Kidney (tissue), 13 donors: ENCODE measurements at regions not wholly inside any gene's neighbourhood (a gene's known extent, or its start where the extent isn't known, plus 50 kb on each side); places are given as distances from the start of the nearest gene placed in this dataset.

ENCODE experiments used
- DNase-seq, 5 donors: peaks; one replicate each; pipeline ENCODE4 v3.0.0-alpha.2; 2013 to 2020
- FAIRE-seq: peaks from 2 replicates; lab custom pipeline; 2012; peaks lifted over from hg19 to GRCh38; lab: Jason Lieb, UNC
- H3K27ac ChIP-seq, 2 donors: one replicate each; pipeline ENCODE4 v1.7.0; 2013; ENCODE audit warnings: low read depth in 2 of 2, low read length in 2 of 2, inconsistent platforms in 1 of 2
- H3K27me3 ChIP-seq: one replicate; pipeline ENCODE4 v1.7.1; 2013; ENCODE audit warnings: low read length, inconsistent platforms; ENCODE audit not compliant: control insufficient read depth, insufficient read depth
- H3K36me3 ChIP-seq, 3 donors: one replicate each; pipeline versions ENCODE4 v1.7.0 to v1.7.1; 2013; ENCODE audit warnings: low read length in 3 of 3, control low read depth in 1 of 3, inconsistent platforms in 1 of 3; ENCODE audit not compliant: insufficient read depth in 3 of 3, control insufficient read depth in 2 of 3
- H3K4me1 ChIP-seq, 3 donors: one replicate each; pipeline versions ENCODE4 v1.7.0 to v1.7.1; 2013; ENCODE audit warnings: low read length in 3 of 3, inconsistent platforms in 1 of 3, low read depth in 1 of 3; ENCODE audit not compliant: control insufficient read depth in 2 of 3, insufficient read depth in 2 of 3
- H3K4me3 ChIP-seq, 3 donors: one replicate each; pipeline versions ENCODE4 v1.7.0 to v1.8.1; 2013; ENCODE audit warnings: low read length in 3 of 3, control low read depth in 1 of 3, inconsistent platforms in 1 of 3
- H3K9ac ChIP-seq, 3 donors: one replicate each; pipeline versions ENCODE4 v1.7.0 to v1.7.1; 2013; ENCODE audit warnings: low read length in 3 of 3, control low read depth in 1 of 3, inconsistent platforms in 1 of 3
- H3K9me3 ChIP-seq, 3 donors: one replicate each; pipeline versions ENCODE4 v1.7.0 to v1.7.1; 2013; ENCODE audit warnings: low read length in 3 of 3, control low read depth in 1 of 3, inconsistent platforms in 1 of 3; ENCODE audit not compliant: control insufficient read depth in 2 of 3, insufficient read depth in 1 of 3
- intact Hi-C: fragments of 100-400 bp; cut with DNase I; formaldehyde crosslinking; loops from one replicate; pipeline ENCODE4 v1.11.1; 2022
- TF ChIP-seq, protein P1 (sequence below): IDR thresholded peaks from 3 replicates; pipeline ENCODE4 v1.5.1; 2012; ENCODE audit warnings: mild to moderate bottlenecking, moderate library complexity, borderline replicate concordance; ENCODE audit not compliant: insufficient read depth; ENCODE audit errors: extremely low read depth
- donor health status: control.
- donor health status: control.
- donor health status: control.
- donor health status: control.
- donor health status: control.
- donor health status: DM: yes; HTN: yes; CAD: no.
- donor health status: Normal renal cell carcinoma (clear cell type).

- H3K9me3 ChIP-seq: peaks cover 0 to 4% (median 0%) of the 10 kb centered on the region in 3 donors
- H3K4me3 ChIP-seq: no peak overlapping the region
- intact Hi-C loops: no loop called here
- no peak overlapping the region for H3K27ac ChIP-seq
- FAIRE-seq: no peak
- no peaks in the 10 kb centered on the region for H3K27me3 ChIP-seq
- TF ChIP-seq, protein P1, sequence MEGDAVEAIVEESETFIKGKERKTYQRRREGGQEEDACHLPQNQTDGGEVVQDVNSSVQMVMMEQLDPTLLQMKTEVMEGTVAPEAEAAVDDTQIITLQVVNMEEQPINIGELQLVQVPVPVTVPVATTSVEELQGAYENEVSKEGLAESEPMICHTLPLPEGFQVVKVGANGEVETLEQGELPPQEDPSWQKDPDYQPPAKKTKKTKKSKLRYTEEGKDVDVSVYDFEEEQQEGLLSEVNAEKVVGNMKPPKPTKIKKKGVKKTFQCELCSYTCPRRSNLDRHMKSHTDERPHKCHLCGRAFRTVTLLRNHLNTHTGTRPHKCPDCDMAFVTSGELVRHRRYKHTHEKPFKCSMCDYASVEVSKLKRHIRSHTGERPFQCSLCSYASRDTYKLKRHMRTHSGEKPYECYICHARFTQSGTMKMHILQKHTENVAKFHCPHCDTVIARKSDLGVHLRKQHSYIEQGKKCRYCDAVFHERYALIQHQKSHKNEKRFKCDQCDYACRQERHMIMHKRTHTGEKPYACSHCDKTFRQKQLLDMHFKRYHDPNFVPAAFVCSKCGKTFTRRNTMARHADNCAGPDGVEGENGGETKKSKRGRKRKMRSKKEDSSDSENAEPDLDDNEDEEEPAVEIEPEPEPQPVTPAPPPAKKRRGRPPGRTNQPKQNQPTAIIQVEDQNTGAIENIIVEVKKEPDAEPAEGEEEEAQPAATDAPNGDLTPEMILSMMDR: no peak
- no peak overlapping the region for H3K9ac ChIP-seq
- no peak for DNase-seq
- no peaks in the 10 kb centered on the region for H3K4me1 ChIP-seq
- no peaks in the 10 kb centered on the region for H3K36me3 ChIP-seq
These were observed 113.5 kb downstream of the TMEM114 start for GRCh38 chr16:8476824-8477223.

DNA sequence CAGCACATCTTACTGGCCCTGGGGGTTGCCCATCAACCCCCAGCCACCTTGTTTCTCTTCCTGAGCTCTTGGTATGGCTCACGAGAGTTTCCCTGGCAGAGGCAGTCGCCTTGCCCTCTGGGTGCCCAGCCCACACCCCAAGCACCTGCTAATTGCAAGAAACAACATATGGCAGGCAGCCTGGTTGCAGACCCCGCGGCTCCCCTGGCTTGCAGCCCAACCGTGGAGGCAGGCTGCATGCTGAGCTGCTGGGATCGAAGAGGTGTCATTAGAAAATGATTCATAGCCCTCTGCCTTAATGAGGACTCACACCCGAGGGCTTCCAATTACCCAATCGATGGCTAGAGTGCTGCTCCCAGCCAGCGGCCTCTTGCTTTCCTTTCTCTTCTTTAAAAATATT, 115.7 kb downstream of the TMEM114 start:
- Histone ChIP-seq H3K9ac (no peak overlapping the region), H3K4me3 (no peak overlapping the region), H3K27me3 (no peaks in the 10 kb centered on the region), H3K27ac (no peak overlapping the region), H3K9me3 (peaks cover 0 to 4% (median 0%) of the 10 kb centered on the region in 3 donors), H3K36me3 (no peaks in the 10 kb centered on the region), H3K4me1 (no peaks in the 10 kb centered on the region)
- FAIRE-seq: no peak
- intact Hi-C loops: no loop called here
- TF ChIP-seq, protein P1: no peak
- no peak for DNase-seq

DNA sequence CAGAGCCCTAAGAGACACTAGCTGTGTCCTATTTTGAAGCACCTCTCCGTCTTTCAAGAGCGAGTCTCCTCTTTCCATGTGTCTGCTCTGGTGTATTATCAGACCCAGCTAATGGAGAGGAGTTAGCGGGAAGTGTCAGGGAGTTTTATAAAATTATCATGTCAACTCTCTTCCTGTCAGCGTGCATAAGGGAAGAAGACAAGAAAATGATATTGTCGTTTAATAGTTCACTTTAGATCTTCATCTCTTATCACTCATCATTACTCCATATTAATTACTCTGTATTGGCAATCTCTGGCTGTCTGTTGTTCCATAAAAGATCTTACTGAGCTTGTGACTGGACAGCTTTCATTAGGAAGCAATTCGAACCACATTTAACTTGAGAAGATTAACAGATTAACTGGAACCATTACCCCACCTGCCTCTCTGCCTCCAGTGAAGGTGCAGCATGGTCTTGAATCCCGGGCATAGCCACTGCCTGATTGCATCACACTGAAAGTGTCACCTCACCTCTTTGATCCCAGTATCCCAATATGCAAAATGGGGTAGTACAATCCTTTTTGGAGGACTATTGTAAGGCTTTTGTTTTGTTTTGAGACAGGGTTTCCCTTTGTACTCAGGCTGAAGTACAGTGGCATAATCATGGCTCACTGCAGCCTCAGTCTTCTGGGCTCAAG, 121.1 kb downstream of the TMEM114 start:
- FAIRE-seq: no peak

More for the DNA sequence above, 121.1 kb downstream of the TMEM114 start:
- intact Hi-C loops: no loop called here
- H3K27me3 ChIP-seq: no peaks in the 10 kb centered on the region
- DNase-seq: no peak
- H3K4me1 ChIP-seq: no peaks in the 10 kb centered on the region
- TF ChIP-seq, protein P1: no peak
- no peak overlapping the region for H3K9ac ChIP-seq
- H3K27ac ChIP-seq: no peak overlapping the region
- H3K4me3 ChIP-seq: no peak overlapping the region
- H3K36me3 ChIP-seq: no peaks in the 10 kb centered on the region
- H3K9me3 ChIP-seq: peaks cover 0 to 4% (median 0%) of the 10 kb centered on the region in 3 donors
